ENCODE measurements at regions not wholly inside any gene's neighbourhood (a gene's known extent, or its start where the extent isn't known, plus 50 kb on each side); places are given as distances from the start of the nearest gene placed in this dataset.

DNA sequence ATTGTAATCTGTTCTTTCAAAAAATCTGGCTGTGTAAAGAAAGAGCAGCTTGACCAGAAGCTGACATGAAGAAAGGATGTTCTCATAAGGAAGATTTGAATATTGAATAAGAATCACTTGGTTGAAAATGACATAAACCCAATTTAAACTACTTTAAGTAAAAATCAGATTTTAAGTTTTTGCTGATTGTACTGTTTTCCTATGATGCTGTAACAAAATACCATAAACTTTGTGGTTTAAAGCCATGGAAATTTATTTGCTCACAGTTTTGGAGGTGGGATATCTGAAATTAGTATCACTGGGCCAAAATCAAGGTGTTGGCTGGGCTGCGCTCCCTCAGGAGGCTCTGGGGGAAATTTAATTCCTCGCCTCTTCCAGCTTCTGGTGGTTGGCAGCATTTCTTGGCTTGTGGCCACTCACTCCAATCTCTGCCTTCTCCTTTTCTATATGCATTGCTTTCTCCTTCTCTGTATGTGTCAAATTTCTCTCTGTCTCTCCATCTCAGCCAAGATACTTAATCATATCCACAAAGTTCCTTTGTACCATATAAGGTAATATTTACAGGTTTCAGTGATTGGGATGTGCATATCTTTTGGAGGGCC, 141.2 kb upstream of the ZFP64 start:
- 26% methylated on average over 2 of the region's 2 CpGs for WGBS (ENCODE audit: insufficient coverage, insufficient replicate concordance, low lambda C conversion rate, missing lambda C conversion rate)
- CTCF ChIA-PET, result no interaction called here

DNA sequence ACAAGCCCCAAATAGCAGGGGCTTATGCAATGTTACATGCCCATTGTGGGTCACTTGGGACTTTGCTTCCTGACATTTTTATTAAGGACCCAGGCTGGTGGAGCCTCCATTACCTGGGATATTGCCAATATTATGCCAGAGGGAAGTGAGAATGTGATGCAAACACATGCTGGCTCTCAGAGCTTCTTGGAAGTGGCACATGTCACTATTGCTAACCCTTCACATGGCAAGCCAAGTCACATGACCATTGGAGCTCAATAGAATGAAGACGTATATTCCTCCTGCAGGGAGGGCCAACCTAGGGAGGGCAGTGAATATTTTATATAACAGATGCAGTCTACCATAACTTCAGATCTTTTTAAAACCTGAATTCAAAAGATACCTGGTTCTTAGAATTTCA, 140.7 kb upstream of the ZFP64 start:
- no peaks in the 10 kb centered on the region for H3K4me1 ChIP-seq (ENCODE audit: control insufficient read depth, insufficient read depth, low read length)
- POLR2A ChIA-PET, result no interaction called here
- no peak for ATAC-seq
- TF ChIP-seq CHD4 (IDR thresholded peaks at IDR 0.05) (no peak), CHD2 (IDR thresholded peaks at IDR 0.05; ENCODE audit: borderline replicate concordance, low read depth, low read length) (no peak), GABPA (IDR thresholded peaks at IDR 0.05; ENCODE audit: low read depth) (no peak), TBL1XR1 (IDR thresholded peaks at IDR 0.05; ENCODE audit: low read depth, low read length) (no peak), STAT1 (conservative IDR thresholded peaks at IDR 0.05) (no peak)
- TF ChIP-seq, protein P1, sequence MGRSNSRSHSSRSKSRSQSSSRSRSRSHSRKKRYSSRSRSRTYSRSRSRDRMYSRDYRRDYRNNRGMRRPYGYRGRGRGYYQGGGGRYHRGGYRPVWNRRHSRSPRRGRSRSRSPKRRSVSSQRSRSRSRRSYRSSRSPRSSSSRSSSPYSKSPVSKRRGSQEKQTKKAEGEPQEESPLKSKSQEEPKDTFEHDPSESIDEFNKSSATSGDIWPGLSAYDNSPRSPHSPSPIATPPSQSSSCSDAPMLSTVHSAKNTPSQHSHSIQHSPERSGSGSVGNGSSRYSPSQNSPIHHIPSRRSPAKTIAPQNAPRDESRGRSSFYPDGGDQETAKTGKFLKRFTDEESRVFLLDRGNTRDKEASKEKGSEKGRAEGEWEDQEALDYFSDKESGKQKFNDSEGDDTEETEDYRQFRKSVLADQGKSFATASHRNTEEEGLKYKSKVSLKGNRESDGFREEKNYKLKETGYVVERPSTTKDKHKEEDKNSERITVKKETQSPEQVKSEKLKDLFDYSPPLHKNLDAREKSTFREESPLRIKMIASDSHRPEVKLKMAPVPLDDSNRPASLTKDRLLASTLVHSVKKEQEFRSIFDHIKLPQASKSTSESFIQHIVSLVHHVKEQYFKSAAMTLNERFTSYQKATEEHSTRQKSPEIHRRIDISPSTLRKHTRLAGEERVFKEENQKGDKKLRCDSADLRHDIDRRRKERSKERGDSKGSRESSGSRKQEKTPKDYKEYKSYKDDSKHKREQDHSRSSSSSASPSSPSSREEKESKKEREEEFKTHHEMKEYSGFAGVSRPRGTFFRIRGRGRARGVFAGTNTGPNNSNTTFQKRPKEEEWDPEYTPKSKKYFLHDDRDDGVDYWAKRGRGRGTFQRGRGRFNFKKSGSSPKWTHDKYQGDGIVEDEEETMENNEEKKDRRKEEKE (IDR thresholded peaks at IDR 0.05), result no peak
- TF ChIP-seq, protein P2, sequence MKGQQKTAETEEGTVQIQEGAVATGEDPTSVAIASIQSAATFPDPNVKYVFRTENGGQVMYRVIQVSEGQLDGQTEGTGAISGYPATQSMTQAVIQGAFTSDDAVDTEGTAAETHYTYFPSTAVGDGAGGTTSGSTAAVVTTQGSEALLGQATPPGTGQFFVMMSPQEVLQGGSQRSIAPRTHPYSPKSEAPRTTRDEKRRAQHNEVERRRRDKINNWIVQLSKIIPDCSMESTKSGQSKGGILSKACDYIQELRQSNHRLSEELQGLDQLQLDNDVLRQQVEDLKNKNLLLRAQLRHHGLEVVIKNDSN (IDR thresholded peaks at IDR 0.05; ENCODE audit: borderline replicate concordance, extremely low read length, insufficient read depth, low read depth, low read length), result no peak

More for the DNA sequence above, 141.2 kb upstream of the ZFP64 start:
- H3K4me1 ChIP-seq (ENCODE audit: control insufficient read depth, insufficient read depth, low read length), result no peaks in the 10 kb centered on the region
- intact Hi-C loops (cut with micrococcal nuclease; ENCODE audit: unreplicated experiment) (no loop called here), in situ Hi-C loops (cut with MboI) (no loop called here)
- no peak overlapping the region for H3K4me3 ChIP-seq
- ATAC-seq (no peak), FAIRE-seq (no peak), DNase-seq (ENCODE audit: low read depth, low spot score) (no peak)
- H2AFZ ChIP-seq (ENCODE audit: control insufficient read depth, low read depth, low read length), result no peak overlapping the region
- no TSS peak for BruUV-seq (replicated peaks)
- ChIA-PET POLR2A (no interaction called here), RAD21 (ENCODE audit: unreplicated experiment) (no interaction called here), SMC1A (ENCODE audit: uncharacterized antibody, unreplicated experiment) (no interaction called here)
- no peaks in the 10 kb centered on the region for H3K79me2 ChIP-seq (ENCODE audit: control insufficient read depth, insufficient read depth, low read length)
- H3K9me3 ChIP-seq (replicated peaks; ENCODE audit: control insufficient read depth, insufficient read depth, low read length), result no peaks in the 10 kb centered on the region
- no peak overlapping the region for H3K9ac ChIP-seq (ENCODE audit: control insufficient read depth, insufficient read depth, low read length)
- no peaks in the 10 kb centered on the region for H3K36me3 ChIP-seq (ENCODE audit: control insufficient read depth in 2 of 2, insufficient read depth in 2 of 2, low read length in 1 of 2)
- no peaks in the 10 kb centered on the region for H3K27me3 ChIP-seq (replicated peaks in 1 of 2; ENCODE audit: control insufficient read depth in 2 of 2, insufficient read depth in 2 of 2, low read length in 1 of 2)
- TF ChIP-seq HCFC1 (IDR thresholded peaks at IDR 0.05; ENCODE audit: low read length) (no peak), STAT1 (conservative IDR thresholded peaks at IDR 0.05) (no peak), ATF7 (IDR thresholded peaks at IDR 0.05; ENCODE audit: low read depth) (no peak), NFYA (IDR thresholded peaks at IDR 0.05; ENCODE audit: borderline replicate concordance, low read depth, low read length) (no peak), PAX5 (IDR thresholded peaks at IDR 0.05; ENCODE audit: borderline replicate concordance, low read depth, low read length) (no peak), TCF3 (IDR thresholded peaks at IDR 0.05; ENCODE audit: borderline replicate concordance, insufficient read depth, low read depth, low read length) (no peak), MEF2A (IDR thresholded peaks at IDR 0.05; ENCODE audit: insufficient read depth, low read depth, low read length) (no peak), ZZZ3 (IDR thresholded peaks at IDR 0.05; ENCODE audit: control insufficient read depth, insufficient read length, low read depth) (no peak)
- TF ChIP-seq, protein P3, sequence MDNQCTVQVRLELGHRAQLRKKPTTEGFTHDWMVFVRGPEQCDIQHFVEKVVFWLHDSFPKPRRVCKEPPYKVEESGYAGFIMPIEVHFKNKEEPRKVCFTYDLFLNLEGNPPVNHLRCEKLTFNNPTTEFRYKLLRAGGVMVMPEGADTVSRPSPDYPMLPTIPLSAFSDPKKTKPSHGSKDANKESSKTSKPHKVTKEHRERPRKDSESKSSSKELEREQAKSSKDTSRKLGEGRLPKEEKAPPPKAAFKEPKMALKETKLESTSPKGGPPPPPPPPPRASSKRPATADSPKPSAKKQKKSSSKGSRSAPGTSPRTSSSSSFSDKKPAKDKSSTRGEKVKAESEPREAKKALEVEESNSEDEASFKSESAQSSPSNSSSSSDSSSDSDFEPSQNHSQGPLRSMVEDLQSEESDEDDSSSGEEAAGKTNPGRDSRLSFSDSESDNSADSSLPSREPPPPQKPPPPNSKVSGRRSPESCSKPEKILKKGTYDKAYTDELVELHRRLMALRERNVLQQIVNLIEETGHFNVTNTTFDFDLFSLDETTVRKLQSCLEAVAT (IDR thresholded peaks at IDR 0.05), result no peak
- H3K27ac ChIP-seq (ENCODE audit: control insufficient read depth, insufficient read depth), result no peak overlapping the region
- no peaks in the 10 kb centered on the region for H4K20me1 ChIP-seq (ENCODE audit: control insufficient read depth, insufficient read depth)
- no peak overlapping the region for H3K4me2 ChIP-seq (ENCODE audit: control insufficient read depth, insufficient read depth)

More for the DNA sequence above, 140.7 kb upstream of the ZFP64 start:
- 89% methylated on average over 1 of the region's 1 CpG for WGBS (ENCODE audit: insufficient coverage, insufficient replicate concordance, low lambda C conversion rate, missing lambda C conversion rate)
- no peak for FAIRE-seq
- Histone ChIP-seq H3K36me3 (ENCODE audit: control insufficient read depth in 2 of 2, insufficient read depth in 2 of 2, low read length in 1 of 2) (no peaks in the 10 kb centered on the region), H3K4me3 (no peak overlapping the region), H3K27ac (ENCODE audit: control insufficient read depth, insufficient read depth) (no peak overlapping the region), H3K27me3 (replicated peaks in 1 of 2; ENCODE audit: control insufficient read depth in 2 of 2, insufficient read depth in 2 of 2, low read length in 1 of 2) (no peaks in the 10 kb centered on the region), H4K20me1 (ENCODE audit: control insufficient read depth, insufficient read depth) (no peaks in the 10 kb centered on the region), H2AFZ (ENCODE audit: control insufficient read depth, low read depth, low read length) (no peak overlapping the region), H3K9me3 (replicated peaks; ENCODE audit: control insufficient read depth, insufficient read depth, low read length) (no peaks in the 10 kb centered on the region), H3K4me2 (ENCODE audit: control insufficient read depth, insufficient read depth) (no peak overlapping the region), H3K9ac (ENCODE audit: control insufficient read depth, insufficient read depth, low read length) (no peak overlapping the region), H3K79me2 (ENCODE audit: control insufficient read depth, insufficient read depth, low read length) (no peaks in the 10 kb centered on the region)
- BruUV-seq (replicated peaks), result no TSS peak
- intact Hi-C loops (cut with micrococcal nuclease; ENCODE audit: unreplicated experiment), result no loop called here
- in situ Hi-C loops (cut with MboI), result no loop called here
- ChIA-PET CTCF (no interaction called here), SMC1A (ENCODE audit: uncharacterized antibody, unreplicated experiment) (no interaction called here), RAD21 (ENCODE audit: unreplicated experiment) (no interaction called here)
- no peak for DNase-seq (ENCODE audit: low read depth, low spot score)

All from GM12878 (cell line).